ENCODE measurements at regions not wholly inside any gene's neighbourhood (a gene's known extent, or its start where the extent isn't known, plus 50 kb on each side); places are given as distances from the start of the nearest gene placed in this dataset.

DNA sequence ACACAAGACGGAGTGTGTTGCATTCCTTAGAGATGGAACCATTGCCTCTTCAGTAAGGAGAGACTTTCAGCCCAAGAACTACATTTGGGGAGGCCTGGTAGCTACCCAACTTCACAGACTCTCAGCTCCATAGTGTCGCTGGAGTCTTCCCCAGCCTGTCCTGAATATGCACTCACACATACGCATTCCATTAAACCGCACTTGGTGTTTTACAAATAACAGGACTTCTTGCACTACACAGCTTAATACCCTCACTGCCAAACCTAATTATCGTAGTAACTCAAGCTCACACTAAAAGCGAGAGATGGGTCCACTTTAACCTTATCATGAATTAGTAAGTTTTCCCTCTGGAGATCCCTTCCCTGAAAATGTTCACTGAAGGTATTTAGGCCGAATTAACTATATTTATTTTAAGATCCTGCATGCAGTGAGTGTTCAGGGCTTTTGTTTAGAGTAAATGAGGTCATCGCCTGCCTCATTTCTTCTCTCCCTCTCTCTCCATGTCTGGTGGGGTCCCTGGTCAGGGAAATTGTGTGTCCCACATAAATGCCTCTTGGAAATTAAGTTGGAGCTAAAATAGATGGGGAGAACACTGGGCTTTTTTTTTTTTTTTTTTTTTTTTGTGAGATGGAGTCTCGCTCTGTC lies 171.9 kb downstream of the FAM43A start:
- Histone ChIP-seq H3K27ac (no peak overlapping the region), H3K9me3 (ENCODE audit: severe bottlenecking) (no peaks in the 10 kb centered on the region), H3K4me3 (ENCODE audit: low read depth, low read length) (no peak overlapping the region), H3K27me3 (ENCODE audit: insufficient read depth, low read depth, severe bottlenecking) (no peaks in the 10 kb centered on the region), H3K36me3 (no peaks in the 10 kb centered on the region)
- TF ChIP-seq CTCF (IDR thresholded peaks at IDR 0.05; ENCODE audit: low read depth, low read length), result no peak
- DNase-seq, result no peak

GRCh38 chr3:194858382-194858781 lies 172.7 kb downstream of the FAM43A start:
- Histone ChIP-seq H3K4me3 (ENCODE audit: low read depth, low read length) (no peak overlapping the region), H3K27ac (no peak overlapping the region), H3K9me3 (ENCODE audit: severe bottlenecking) (no peaks in the 10 kb centered on the region), H3K27me3 (ENCODE audit: insufficient read depth, low read depth, severe bottlenecking) (no peaks in the 10 kb centered on the region), H3K36me3 (no peaks in the 10 kb centered on the region)
- no peak for TF ChIP-seq CTCF (IDR thresholded peaks at IDR 0.05; ENCODE audit: low read depth, low read length)
- DNase-seq, result no peak

DNA sequence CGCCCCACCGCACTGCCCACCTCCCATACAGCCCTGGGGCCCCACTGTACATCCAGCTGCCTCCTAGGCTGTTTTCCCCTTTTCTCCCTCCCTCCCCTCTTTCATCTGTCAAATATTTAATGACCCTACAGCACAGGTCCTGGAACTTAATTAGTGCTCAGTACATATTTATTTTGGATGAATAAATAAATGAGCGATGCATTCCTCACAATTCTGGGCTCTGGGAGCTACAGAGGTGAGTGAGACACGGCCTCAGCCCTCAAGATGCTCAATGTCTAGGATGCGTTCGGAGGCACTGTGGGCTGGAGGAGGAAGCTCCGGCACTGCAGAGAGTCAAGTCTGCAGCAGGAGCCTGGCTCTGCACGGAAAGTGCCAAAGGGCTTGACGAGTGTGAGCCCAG lies 175.0 kb downstream of the FAM43A start:
- no peak for TF ChIP-seq CTCF (IDR thresholded peaks at IDR 0.05; ENCODE audit: low read depth, low read length)
- H3K27me3 ChIP-seq (ENCODE audit: insufficient read depth, low read depth, severe bottlenecking), result no peaks in the 10 kb centered on the region
- H3K27ac ChIP-seq, result no peak overlapping the region
- H3K4me3 ChIP-seq (ENCODE audit: low read depth, low read length), result no peak overlapping the region
- no peaks in the 10 kb centered on the region for H3K9me3 ChIP-seq (ENCODE audit: severe bottlenecking)
- no peak for DNase-seq
- H3K36me3 ChIP-seq, result no peaks in the 10 kb centered on the region

GRCh38 chr3:194861375-194861774 lies 175.7 kb downstream of the FAM43A start:
- H3K36me3 ChIP-seq, result no peaks in the 10 kb centered on the region
- no peaks in the 10 kb centered on the region for H3K9me3 ChIP-seq (ENCODE audit: severe bottlenecking)
- no peak overlapping the region for H3K4me3 ChIP-seq (ENCODE audit: low read depth, low read length)
- no peak for TF ChIP-seq CTCF (IDR thresholded peaks at IDR 0.05; ENCODE audit: low read depth, low read length)
- H3K27ac ChIP-seq, result no peak overlapping the region
- no peak for DNase-seq
- no peaks in the 10 kb centered on the region for H3K27me3 ChIP-seq (ENCODE audit: insufficient read depth, low read depth, severe bottlenecking)

GRCh38 chr3:194865061-194865460 lies 179.4 kb downstream of the FAM43A start:
- H3K27ac ChIP-seq, result no peak overlapping the region
- TF ChIP-seq CTCF (IDR thresholded peaks at IDR 0.05; ENCODE audit: low read depth, low read length), result no peak
- no peak overlapping the region for H3K4me3 ChIP-seq (ENCODE audit: low read depth, low read length)
- H3K36me3 ChIP-seq, result no peaks in the 10 kb centered on the region
- no peaks in the 10 kb centered on the region for H3K9me3 ChIP-seq (ENCODE audit: severe bottlenecking)
- DNase-seq, result no peak
- H3K27me3 ChIP-seq (ENCODE audit: insufficient read depth, low read depth, severe bottlenecking), result no peaks in the 10 kb centered on the region

DNA sequence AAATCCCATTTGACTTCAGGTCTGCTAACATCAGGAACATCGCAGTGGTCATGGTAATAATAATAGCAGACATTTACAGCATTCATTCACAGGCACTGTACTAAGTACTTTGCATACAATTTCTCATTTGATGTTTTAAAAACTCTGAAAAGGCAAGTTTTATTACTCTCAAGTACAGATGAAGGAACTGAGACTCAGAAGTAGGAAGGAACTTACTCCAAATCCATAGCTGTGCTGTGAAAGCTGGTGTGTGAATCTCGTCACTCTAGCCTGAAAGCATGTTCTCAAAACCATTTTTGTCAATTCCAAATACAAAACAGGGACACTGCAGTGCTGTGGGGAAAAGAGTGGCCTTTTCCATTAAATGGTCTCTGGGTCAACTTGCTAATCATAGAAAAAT lies 179.9 kb downstream of the FAM43A start:
- Histone ChIP-seq H3K27me3 (ENCODE audit: insufficient read depth, low read depth, severe bottlenecking) (no peaks in the 10 kb centered on the region), H3K9me3 (ENCODE audit: severe bottlenecking) (no peaks in the 10 kb centered on the region), H3K36me3 (no peaks in the 10 kb centered on the region), H3K4me3 (ENCODE audit: low read depth, low read length) (no peak overlapping the region), H3K27ac (no peak overlapping the region)
- no peak for TF ChIP-seq CTCF (IDR thresholded peaks at IDR 0.05; ENCODE audit: low read depth, low read length)
- DNase-seq, result no peak

All from WERI-Rb-1 (cell line).